GM18526 (cell line): ENCODE measurements at regions not wholly inside any gene's neighbourhood (a gene's known extent, or its start where the extent isn't known, plus 50 kb on each side); places are given as distances from the start of the nearest gene placed in this dataset.

Experiments
- POLR2A ChIP-seq: IDR thresholded peaks from 3 replicates; pipeline ENCODE4 v1.6.1; 2011; ENCODE audit not compliant: insufficient read length; ENCODE audit errors: extremely low read depth

DNA sequence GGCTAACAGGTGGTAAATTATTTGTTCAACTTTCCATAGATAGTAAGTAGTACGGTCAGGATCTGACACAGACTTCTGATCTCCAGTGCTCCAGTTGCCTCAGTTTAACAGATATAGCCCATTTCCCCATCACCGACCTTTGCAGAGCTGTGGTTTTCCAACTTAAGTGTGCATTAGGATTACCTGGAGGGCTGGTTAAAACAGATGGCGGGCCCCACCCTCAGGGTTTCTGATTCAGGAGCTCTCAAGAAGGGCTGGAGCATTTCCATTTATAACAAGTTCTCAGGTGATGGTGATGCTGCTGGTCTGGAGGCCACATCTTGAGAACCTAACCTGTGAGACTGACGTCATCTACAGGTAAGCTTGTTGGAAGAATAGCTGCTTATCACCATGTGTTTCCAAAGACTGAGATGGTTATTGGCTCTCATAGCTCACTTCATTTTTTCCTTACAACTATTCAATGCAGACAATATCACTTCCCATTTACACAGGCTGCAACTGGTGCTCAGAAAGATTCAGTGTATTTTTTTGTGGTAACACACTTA is 360.1 kb upstream of the CHD6 start:
- TF ChIP-seq POLR2A, result no peak

DNA sequence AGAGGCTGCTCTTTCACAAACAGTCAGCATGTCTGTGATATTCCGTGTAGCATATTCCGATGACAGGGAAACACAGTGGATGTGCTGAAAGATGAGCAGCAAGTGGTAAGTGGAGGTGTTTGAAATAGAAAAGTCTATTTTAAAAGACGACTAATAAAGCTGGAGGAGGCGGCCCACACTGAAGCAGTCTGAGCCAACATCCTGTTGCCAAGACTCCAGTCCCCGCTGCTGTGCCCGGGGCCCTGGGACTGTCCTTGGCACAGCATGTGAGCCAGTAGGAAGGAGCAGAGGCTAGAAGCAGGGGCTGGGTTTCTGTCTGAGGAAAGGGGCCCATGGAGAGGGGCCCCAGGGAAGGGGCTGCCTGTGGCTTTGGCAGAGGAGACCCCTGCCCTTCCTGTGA is 351.5 kb upstream of the CHD6 start:
- TF ChIP-seq POLR2A, result no peak

DNA sequence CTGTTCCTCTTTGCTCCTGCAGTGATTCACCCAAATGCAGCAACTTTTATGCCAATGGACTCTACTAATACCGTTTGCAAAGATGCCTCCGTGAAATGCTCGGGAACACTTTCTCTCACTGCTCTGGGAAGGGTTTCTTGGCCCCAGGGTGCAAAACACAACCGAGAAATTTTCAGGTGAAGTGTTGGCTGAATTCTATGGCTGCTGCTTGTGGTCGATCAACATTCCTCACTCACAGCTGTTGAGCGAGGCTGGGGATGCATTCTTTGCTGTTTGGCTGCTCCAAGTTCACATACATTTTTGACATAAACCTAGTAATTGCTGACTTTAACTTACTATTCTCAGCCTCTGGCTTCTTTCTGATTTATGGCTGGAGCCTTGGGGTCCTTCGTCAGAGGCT is 342.0 kb upstream of the CHD6 start:
- no peak for TF ChIP-seq POLR2A

DNA sequence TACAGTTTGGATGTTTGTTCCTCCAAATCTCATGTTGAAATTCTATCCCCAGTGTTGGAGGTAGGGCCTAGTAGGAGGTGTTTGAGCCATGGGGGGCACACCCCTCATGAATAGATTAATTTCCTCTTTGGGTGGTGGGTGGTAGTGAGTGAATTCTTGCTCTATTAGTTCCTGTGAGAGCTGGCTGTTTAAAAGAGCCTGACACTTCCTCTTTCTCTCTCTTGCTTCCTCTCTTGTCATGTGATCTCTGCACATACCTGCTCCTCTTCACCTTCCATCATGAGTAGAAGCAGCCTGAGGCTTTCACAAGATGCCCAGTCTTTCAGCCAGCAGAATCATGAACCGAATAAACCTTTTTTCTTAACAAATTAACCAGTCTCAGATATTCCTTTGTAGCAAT is 340.2 kb upstream of the CHD6 start:
- TF ChIP-seq POLR2A, result no peak

DNA sequence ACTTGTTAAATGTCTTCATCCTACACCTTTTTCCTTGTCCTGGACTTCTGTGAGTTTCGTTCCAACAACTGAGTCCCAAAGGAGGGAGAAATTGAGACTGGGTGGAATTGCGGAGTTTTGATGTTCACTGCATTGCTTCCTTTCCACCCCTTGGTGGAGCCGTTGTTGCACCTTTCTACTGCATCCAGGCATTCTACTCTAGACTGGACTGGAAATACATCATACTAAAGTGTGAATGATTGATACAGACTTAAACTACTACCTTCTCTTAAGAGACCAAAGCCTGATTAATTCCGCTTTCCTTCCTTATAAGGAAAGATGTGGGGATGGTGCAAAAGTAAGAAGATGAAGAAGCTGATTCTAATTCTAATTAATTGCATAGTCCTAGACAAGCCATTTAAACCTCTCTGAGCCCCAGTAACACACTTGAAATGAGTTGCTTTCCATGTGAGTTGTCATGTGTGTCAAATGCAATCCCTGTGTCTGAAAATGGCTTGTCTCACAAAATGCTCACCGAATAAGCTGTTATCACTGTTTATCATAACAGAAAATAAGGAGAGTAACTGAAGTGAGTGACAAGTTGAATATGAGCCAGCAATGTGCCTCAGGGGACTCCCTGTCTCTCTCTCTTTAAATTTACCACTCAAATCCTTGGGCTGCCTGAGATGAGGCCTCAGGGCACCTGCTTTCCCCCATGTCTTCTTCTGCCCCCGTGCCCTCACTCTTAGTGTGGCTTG is 338.3 kb upstream of the CHD6 start:
- no peak for TF ChIP-seq POLR2A

DNA sequence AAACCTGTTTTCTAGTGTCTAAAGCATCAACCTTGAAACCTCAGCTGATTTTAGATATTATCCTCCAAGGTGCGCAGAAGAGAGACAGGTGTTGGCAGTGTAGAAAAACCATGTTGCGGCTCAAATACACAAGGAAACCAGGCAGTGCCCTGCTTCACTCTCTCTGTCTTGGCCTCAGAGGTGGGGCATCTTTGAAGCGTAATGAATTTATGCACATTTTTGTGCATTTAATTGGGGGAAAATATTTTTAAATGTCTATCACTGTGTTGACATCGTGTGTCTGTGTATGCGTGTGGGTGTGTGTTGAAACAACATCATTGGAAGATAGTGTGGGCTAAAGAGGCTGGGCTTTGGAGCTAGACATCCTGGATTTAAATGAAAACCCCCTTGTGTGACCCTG is 334.0 kb upstream of the CHD6 start:
- no peak for TF ChIP-seq POLR2A

DNA sequence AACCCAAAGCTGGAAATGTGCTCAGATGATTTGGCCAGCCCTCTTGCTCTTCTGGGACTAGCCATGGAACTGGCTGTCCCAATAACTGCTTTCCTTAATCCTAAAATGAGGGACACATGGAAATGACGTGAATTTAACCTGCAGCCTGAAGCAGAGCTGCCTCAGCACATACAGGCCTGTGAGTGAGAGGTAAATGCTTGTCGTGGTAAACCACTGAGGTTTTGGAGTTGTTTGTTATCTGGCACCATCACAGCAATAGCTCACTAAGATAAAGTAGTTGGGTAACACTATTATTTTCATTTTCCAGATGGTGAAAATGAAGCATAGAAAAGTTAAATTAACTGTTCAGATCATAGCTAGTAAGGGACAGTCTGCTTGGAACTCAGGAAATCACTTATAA is 333.4 kb upstream of the CHD6 start:
- TF ChIP-seq POLR2A, result no peak

DNA sequence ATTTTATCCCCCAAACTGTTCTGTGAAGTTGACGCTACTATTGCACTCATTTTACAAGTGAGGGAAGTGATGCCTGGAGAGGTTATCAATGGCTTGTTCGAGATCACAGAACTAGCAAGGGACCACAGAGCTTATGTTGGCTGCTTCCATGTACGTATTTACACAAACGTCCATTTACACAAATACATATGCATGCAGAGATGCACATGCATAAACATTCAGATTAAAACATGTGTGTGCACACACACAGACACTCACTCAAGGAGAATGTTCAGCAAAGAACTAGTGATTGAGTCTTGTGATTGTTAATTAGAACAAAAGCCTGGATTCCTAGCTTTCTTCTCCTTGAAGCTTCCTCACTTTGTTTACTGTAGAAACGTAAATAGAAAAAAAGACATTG is 321.5 kb upstream of the CHD6 start:
- no peak for TF ChIP-seq POLR2A

DNA sequence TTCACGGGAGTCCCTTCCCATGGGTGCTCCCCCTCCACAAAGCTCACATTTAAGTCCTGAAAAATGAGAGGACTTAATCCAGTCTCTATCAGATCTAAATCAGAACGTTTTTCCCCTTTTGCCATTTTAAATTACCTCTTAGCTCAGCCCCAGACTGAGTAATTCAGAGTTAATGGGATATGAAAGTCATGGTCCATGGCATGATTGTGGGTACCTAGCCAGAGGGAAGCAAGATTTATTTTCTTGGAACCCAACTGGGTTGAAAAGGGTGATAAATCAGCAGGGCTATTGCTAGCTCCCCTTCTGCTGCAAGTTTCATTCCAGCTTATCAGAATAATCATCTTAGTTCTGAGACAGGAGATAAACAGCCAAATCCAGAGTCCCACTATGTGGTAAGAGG is 320.2 kb upstream of the CHD6 start:
- TF ChIP-seq POLR2A, result no peak

DNA sequence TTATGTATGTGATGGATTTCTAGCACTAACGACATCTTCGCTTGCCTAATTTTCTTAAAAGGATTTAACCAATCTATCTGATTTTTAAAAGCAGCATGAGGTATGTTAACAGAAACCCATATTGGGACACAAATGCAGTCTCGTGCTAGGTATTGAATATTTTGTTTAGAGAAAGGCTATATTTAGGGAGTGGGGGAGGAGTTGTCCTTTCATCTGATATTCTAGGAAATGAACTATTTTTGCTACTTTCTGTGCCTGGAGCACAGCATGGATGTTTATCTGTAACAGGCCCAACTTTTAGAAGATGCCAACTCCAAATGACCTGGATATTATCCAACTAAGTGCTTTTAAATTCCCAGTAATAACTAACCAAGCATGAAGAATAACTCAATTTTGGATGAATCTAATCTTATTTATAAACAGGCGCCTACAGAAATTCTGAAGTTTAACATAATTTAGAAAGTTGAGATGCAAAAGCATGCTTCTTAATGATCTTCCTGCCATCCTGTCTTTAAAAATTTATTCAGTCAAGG is 317.1 kb upstream of the CHD6 start:
- no peak for TF ChIP-seq POLR2A

DNA sequence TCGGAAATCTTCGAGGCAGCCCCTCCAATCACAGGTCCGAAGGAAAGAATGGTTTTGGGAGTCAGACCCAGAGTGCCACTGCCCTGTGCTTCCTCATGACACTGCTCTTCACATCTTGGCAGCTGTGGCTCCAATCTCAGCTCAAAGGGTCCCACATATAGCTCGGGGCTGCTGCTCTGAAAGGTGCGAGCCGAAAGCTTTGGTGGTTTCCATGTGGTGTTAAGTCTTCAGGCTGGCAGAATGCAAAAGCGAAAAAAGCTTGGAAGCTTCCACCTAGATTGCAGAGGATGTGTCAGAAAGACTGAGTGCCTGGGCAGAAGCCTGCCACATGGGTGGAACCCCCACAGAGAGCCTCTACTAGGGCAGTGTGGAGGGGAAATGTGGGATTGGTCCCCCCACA is 314.3 kb upstream of the CHD6 start:
- no peak for TF ChIP-seq POLR2A

DNA sequence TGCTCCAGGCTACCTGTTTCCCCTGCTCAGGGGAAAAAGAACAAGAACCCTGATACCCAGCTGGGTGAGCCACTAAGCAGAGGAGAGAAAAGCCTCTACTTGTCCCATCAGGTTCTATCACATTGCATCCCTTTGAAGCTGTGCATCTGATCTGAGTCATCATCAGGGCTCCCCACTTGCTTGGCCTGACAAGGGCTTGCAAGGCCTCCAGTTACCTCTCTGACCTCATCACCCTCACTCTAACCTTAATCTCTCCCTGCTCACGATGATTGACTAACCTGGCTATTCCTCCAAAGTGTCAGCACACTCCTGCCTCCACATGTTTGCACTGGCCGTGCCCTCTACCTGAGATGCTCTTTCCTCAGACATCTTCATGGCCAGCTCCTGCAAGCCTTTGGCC is 309.5 kb upstream of the CHD6 start:
- TF ChIP-seq POLR2A, result no peak

DNA sequence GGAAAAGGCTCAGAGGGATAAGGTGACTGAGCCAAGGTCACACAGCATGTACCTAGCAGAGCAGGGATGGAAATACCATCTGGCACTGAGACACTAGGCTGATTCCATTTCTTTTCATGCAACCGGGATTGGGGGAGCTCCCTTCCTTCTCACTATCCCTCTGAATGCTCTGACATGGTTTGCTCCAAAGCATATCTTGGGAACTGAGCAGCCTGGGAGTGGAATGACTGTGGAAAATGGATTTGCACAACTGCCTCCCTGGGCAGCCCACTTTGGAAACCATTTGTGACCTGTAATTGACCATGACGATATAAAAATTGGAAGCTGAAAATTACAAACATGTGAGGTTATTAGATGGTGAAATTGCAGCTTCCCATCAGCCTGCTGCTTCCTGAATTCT is 309.0 kb upstream of the CHD6 start:
- no peak for TF ChIP-seq POLR2A

DNA sequence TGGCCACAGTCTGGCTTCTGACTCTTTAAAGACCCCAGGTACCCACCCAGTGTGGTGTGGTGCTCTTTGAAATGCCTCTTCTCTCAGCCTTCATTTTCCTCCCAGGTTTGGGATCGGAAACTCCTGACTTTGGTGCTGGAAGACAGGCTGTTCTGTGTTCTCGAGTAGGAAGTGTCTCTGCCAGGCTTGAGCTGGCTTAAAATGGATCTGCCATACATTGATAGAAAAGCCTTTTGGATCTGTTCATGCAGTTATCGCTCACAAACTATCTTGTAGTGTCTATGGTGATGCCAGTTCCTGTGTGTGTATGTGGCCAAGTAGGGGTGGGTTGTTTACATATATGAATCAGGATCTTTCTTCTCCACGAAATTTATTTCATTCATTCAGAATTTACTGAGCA is 307.3 kb upstream of the CHD6 start:
- TF ChIP-seq POLR2A, result no peak

DNA sequence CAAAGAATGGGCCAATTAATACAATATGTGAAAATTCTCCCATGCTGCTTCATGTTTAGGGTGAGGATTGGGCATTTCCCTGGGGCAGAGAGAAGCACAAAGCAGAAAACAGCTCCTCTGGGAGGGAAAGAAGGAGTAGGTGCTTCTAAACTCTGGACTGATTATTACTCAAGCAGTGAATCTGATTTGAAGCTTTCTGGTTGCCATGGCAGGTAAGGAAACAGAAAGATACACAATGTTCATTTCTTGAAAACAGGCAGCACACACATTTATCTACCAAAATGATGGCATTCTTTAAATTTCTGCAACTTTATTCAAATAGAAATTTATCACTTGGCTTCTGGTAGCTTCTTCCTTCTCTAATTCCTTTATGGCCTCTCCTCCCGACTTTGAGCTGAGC is 305.4 kb upstream of the CHD6 start:
- no peak for TF ChIP-seq POLR2A

DNA sequence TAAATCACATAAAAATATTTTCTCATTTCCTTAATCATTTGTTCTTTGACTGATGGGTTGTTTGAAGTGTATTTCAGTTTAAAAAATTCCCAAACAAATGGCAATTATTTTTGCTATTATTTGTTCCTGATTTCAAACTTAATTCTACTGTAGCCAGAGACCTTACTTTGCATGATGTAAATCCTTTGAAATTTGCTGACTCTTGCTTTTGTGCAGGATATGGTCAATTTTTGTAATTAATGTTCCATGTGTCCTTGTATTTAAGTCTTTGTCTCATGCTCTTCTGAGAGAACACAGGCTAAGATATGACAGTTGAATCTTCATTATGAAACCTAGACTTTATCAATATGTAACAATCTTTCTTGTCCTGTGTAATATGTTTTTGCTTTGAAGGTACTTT is 295.0 kb upstream of the CHD6 start:
- TF ChIP-seq POLR2A, result no peak

DNA sequence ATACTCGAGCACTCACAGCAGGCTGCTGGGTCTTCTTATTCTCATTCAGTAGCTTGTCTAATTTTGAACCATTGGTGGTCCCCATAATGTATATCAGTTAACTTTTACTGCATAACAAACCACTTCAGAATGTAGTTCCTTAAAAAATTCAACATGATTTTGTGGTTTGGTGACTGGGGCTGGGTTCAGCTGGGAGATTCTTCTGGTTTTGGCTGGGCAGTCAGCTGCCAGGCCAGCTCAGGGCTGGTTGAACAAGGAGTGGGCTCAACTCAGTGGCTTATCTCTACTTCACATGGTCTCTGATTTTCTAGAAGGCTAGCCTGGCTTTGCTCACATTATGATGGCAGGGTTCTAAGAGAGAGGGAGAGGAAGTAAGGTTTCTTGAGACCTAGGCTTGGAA is 292.4 kb upstream of the CHD6 start:
- no peak for TF ChIP-seq POLR2A

DNA sequence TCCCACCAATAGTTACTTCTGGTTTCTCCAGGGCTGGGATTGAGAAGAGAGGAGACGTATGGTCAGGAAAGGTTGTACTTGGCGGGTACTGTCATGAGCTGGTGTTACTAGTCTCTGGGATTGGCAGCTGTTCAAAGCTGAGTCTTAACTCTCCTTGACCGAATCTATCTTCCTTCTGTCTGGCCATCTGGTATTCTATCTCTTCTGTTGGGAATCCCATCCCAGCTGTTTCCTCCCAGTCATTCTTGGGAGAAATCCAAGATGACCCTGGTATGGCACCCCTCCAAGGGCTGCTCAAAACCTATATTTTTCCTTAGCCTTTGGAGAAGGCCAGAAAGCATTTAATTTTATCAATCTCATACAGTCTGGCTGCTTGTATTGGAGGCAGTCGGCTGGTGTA is 287.0 kb upstream of the CHD6 start:
- no peak for TF ChIP-seq POLR2A

DNA sequence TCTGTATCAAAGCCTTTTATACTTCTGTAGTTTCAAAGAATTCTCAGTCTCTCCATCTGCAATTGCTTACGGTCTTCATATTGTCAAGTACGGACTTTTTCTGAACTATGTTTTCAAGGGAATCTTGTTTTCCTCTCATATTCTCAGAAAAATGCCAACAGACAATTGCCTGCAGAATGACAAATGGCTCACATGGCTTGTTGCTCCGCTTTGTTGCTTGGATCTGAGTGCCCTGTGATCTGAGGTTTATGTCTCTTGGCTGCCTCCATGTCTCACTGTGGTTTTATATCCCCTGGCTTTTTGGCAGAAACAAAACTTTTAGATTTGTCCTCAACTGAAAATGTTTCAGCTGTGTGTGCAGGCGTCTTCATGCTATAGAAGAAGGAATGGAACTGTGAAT is 285.4 kb upstream of the CHD6 start:
- no peak for TF ChIP-seq POLR2A
